K562 (cell line): ENCODE measurements at regions not wholly inside any gene's neighbourhood (a gene's known extent, or its start where the extent isn't known, plus 50 kb on each side); places are given as distances from the start of the nearest gene placed in this dataset.

Experiments used
- ATAC-seq: fragments of 200-7000 bp; cut with Tn5 transposase; 3 replicates; pipeline ENCODE4 v1.9.1; 2020; ENCODE audit warnings: moderate library complexity
- BruUV-seq: library from RNA; stranded (reverse); fragments of 400-500 nt; replicated peaks from 2 replicates; lab custom pipeline; 2021; lab: Mats Ljungman, UMichigan
- CTCF ChIA-PET: fragments of 300-600 bp; formaldehyde crosslinking; extraction: SDS; loops from one replicate; lab custom pipeline; 2021; ENCODE audit warnings: low intra/inter-chr PET ratio; lab: Yijun Ruan, JAX
- POLR2A ChIA-PET: fragments of 300-600, 350-650 bp; sonication (Branson Sonifier 250); formaldehyde crosslinking; extraction: SDS; loops from one replicate; lab custom pipeline; 2021; ENCODE audit warnings: antibody characterized with exemption, inconsistent platforms; lab: Yijun Ruan, JAX
- DNase-seq, 4 experiments: peaks; one replicate each; pipeline versions ENCODE4 v3.0.0 to v3.0.0-alpha.2; 2011 to 2018; ENCODE audit warnings: low spot score in 3 of 4, mixed read lengths in 3 of 4; ENCODE audit errors: extremely low read depth in 1 of 4
- FAIRE-seq: peaks from 2 replicates; lab custom pipeline; 2011; peaks lifted over from hg19 to GRCh38; lab: Jason Lieb, UNC
- H2AFZ ChIP-seq: 2 replicates; pipeline ENCODE4 v1.6.0; 2011; ENCODE audit warnings: low read depth, low read length, control low read depth, inconsistent platforms
- H3K27ac ChIP-seq: fragments of 200-600 bp; 3 replicates; pipeline ENCODE4 v1.8.0; 2011; ENCODE audit warnings: low read depth, mild to moderate bottlenecking, control low read depth, inconsistent platforms, low read length, moderate library complexity, mixed read lengths; ENCODE audit errors: extremely low read depth
- H3K27me3 ChIP-seq, 2 experiments: fragments of 300-600 bp in 1 of 2; 2 replicates in 1 of 2; 3 replicates in 1 of 2; pipeline versions ENCODE4 v1.6.0 to v1.8.0; 2011; ENCODE audit warnings: inconsistent platforms in 2 of 2, low read length in 2 of 2, mild to moderate bottlenecking in 1 of 2, mixed read lengths in 1 of 2, moderate library complexity in 1 of 2; ENCODE audit not compliant: control insufficient read depth in 2 of 2, insufficient read depth in 2 of 2
- H3K36me3 ChIP-seq: fragments of 300-600 bp; 3 replicates; pipeline ENCODE4 v1.8.0; 2011; ENCODE audit warnings: mild to moderate bottlenecking, low read length, inconsistent platforms; ENCODE audit not compliant: control insufficient read depth, insufficient read depth
- H3K4me1 ChIP-seq, 2 experiments: fragments of 200-600 bp in 1 of 2; replicated peaks in 1 of 2; 2 replicates in 1 of 2; 3 replicates in 1 of 2; pipeline versions ENCODE4 v1.5.1 to v1.8.0; 2011; ENCODE audit warnings: inconsistent platforms in 2 of 2, low read length in 2 of 2, mild to moderate bottlenecking in 1 of 2, mixed read lengths in 1 of 2, moderate library complexity in 1 of 2; ENCODE audit not compliant: control insufficient read depth in 2 of 2, insufficient read depth in 2 of 2
- H3K4me2 ChIP-seq: 2 replicates; pipeline ENCODE4 v1.6.1; 2011; ENCODE audit warnings: low read length, control low read depth, inconsistent platforms, mixed read lengths; ENCODE audit not compliant: insufficient read depth
- H3K4me3 ChIP-seq: fragments of 200-600 bp; sonication (generic), shearing (Covaris generic); 2 replicates; pipeline ENCODE4 v1.5.1; 2016; ENCODE audit warnings: control low read depth, inconsistent platforms
- H3K79me2 ChIP-seq: fragments of 200-600 bp; 3 replicates; pipeline ENCODE4 v1.8.0; 2011; ENCODE audit warnings: low read length, inconsistent platforms; ENCODE audit not compliant: control insufficient read depth, insufficient read depth
- H3K9ac ChIP-seq, 2 experiments: 2 replicates each; pipeline versions ENCODE4 v1.6.0 to v1.6.1; 2011; ENCODE audit warnings: low read depth in 2 of 2, low read length in 2 of 2, control low read depth in 1 of 2, inconsistent platforms in 1 of 2, mild to moderate bottlenecking in 1 of 2, mixed read lengths in 1 of 2; ENCODE audit not compliant: insufficient read depth in 1 of 2
- H3K9me1 ChIP-seq: one replicate; pipeline ENCODE4 v1.6.0; 2011; ENCODE audit warnings: inconsistent platforms, mild to moderate bottlenecking, low read length, moderate library complexity; ENCODE audit not compliant: control insufficient read depth, insufficient read depth
- H3K9me3 ChIP-seq: replicated peaks from 2 replicates; pipeline ENCODE4 v1.5.1; 2011; ENCODE audit warnings: low read depth, low read length, inconsistent platforms; ENCODE audit not compliant: control insufficient read depth, insufficient read depth
- H4K20me1 ChIP-seq: replicated peaks from 2 replicates; pipeline ENCODE4 v1.6.1; 2011; ENCODE audit warnings: low read length, inconsistent platforms, mixed read lengths; ENCODE audit not compliant: control insufficient read depth, insufficient read depth
- CREBBP ChIP-seq: IDR thresholded peaks from one replicate; pipeline ENCODE4 v1.6.1; 2012; ENCODE audit warnings: low read depth, mild to moderate bottlenecking, control low read depth, inconsistent platforms, low read length
- EP400 ChIP-seq: fragments of 450-650 bp; IDR thresholded peaks from 2 replicates; pipeline ENCODE4 v1.6.1; 2017; ENCODE audit warnings: antibody characterized with exemption, mild to moderate bottlenecking, moderate library complexity
- GTF2E2 ChIP-seq: fragments of 200-800 bp; sonication (Bioruptor generic); IDR thresholded peaks from 2 replicates; pipeline ENCODE4 v1.6.1; 2016; ENCODE audit warnings: missing genetic modification characterization, missing compliant biosample characterization
- NCOA1 ChIP-seq: fragments of 450-650 bp; IDR thresholded peaks from 2 replicates; pipeline ENCODE4 v1.6.1; 2016; ENCODE audit warnings: low read depth
- PHF8 ChIP-seq: fragments of 200-600 bp; sonication (generic); IDR thresholded peaks from 2 replicates; pipeline ENCODE4 v1.6.1; 2012; ENCODE audit warnings: mixed run types, mild to moderate bottlenecking, inconsistent platforms, low read length, moderate library complexity, borderline replicate concordance
- POLR2AphosphoS5 ChIP-seq: IDR thresholded peaks from 2 replicates; pipeline ENCODE4 v1.6.1; 2011; ENCODE audit warnings: mild to moderate bottlenecking, low read depth, low read length, moderate library complexity; ENCODE audit not compliant: control insufficient read depth, insufficient read depth
- SIN3A ChIP-seq, 2 experiments: fragments of 150-350 bp in 1 of 2; IDR thresholded peaks; 2 replicates each; pipeline ENCODE4 v1.6.1; 2011 to 2016; ENCODE audit warnings: borderline replicate concordance in 2 of 2, low read depth in 2 of 2, low read length in 2 of 2, mild to moderate bottlenecking in 2 of 2, moderate library complexity in 2 of 2; ENCODE audit not compliant: control insufficient read depth in 1 of 2
- SMARCA5 ChIP-seq: fragments of 450-650 bp; IDR thresholded peaks from 2 replicates; pipeline ENCODE4 v1.6.1; 2016
- SPI1 ChIP-seq: IDR thresholded peaks from 2 replicates; pipeline ENCODE4 v1.6.1; 2011; ENCODE audit warnings: low read depth, low read length, control low read depth, borderline replicate concordance
- ZNF124 ChIP-seq: sonication (generic); formaldehyde crosslinking; IDR thresholded peaks from 2 replicates; pipeline ENCODE4 v1.8.1; 2022; ENCODE audit warnings: missing genetic modification reagents
- ZNF778 ChIP-seq: fragments of 450-650 bp; formaldehyde crosslinking; IDR thresholded peaks from 2 replicates; pipeline ENCODE4 v1.4.0; 2020; ENCODE audit warnings: mild to moderate bottlenecking, moderate library complexity
- WGBS: fragments of 100-300 bp; shearing (Covaris generic); methylation state at CpG from one replicate; pipeline ENCODE4 v1.1.6; 2016; ENCODE audit warnings: low coverage, mixed read lengths; ENCODE audit not compliant: insufficient coverage; ENCODE audit errors: missing lambda C conversion rate; 5-methylcytosine and 5-hydroxymethylcytosine counted together
- in situ Hi-C: fragments of 300-500 bp; cut with MboI; formaldehyde crosslinking; loops from 4 replicates; pipeline ENCODE4 v1.15.0; 2018; ENCODE audit warnings: inconsistent platforms, mixed read lengths
- intact Hi-C: fragments of 100-400 bp; cut with micrococcal nuclease; formaldehyde crosslinking; loops from 2 replicates; pipeline ENCODE4 v1.14.2; 2022
- TF ChIP-seq, protein P1 (sequence below): fragments of 450-650 bp; IDR thresholded peaks from 2 replicates; pipeline ENCODE4 v1.6.1; 2017; ENCODE audit warnings: mild to moderate bottlenecking, moderate library complexity

DNA sequence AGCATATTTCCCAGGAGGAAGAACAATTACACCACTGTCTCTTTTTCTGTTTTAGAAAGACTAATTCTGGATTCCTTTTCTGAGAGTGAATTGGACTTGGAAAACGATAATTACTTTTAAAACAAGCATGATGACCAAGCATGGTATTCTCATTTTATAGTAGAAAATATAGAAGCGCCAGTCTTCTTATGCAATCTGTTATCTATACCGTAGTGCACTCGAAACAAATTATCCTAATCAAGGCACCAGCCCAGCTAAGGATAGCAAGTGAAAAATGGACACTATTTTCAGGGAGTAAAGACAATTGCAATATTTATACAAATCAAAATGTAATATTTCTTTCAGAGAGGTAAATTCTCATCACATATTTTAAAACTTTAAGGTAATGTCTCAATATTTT is 892.1 kb upstream of the POU3F3 start:
- intact Hi-C loops: no loop called here
- H3K9me1 ChIP-seq: no peaks in the 10 kb centered on the region
- no peak overlapping the region for H2AFZ ChIP-seq
- 0% methylated on average over 4 of the region's 4 CpGs for WGBS
- ChIA-PET POLR2A (no interaction called here), CTCF (no interaction called here)
- DNase-seq: no peak
- no peaks in the 10 kb centered on the region for H3K27me3 ChIP-seq
- no peak for ATAC-seq
- H3K79me2 ChIP-seq: no peaks in the 10 kb centered on the region
- no peak for FAIRE-seq
- H3K4me2 ChIP-seq: no peak overlapping the region
- in situ Hi-C loops: no loop called here
- H3K4me1 ChIP-seq: no peaks in the 10 kb centered on the region
- no peaks in the 10 kb centered on the region; the same call in 1 of the 2 replicates for H3K9me3 ChIP-seq
- no peak overlapping the region for H3K9ac ChIP-seq
- no peak overlapping the region for H3K27ac ChIP-seq
- H3K36me3 ChIP-seq: no peaks in the 10 kb centered on the region
- no peak for TF ChIP-seq PHF8
- TF ChIP-seq, protein P1, sequence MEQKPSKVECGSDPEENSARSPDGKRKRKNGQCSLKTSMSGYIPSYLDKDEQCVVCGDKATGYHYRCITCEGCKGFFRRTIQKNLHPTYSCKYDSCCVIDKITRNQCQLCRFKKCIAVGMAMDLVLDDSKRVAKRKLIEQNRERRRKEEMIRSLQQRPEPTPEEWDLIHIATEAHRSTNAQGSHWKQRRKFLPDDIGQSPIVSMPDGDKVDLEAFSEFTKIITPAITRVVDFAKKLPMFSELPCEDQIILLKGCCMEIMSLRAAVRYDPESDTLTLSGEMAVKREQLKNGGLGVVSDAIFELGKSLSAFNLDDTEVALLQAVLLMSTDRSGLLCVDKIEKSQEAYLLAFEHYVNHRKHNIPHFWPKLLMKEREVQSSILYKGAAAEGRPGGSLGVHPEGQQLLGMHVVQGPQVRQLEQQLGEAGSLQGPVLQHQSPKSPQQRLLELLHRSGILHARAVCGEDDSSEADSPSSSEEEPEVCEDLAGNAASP: no peak
- TF ChIP-seq NCOA1: no peak
- no peak for TF ChIP-seq GTF2E2 (tag)
- no peak for TF ChIP-seq ZNF124 (CRISPR knock-in tag)
- TF ChIP-seq SIN3A (IDR thresholded peaks at IDR 0.05; ENCODE audit: borderline replicate concordance in 2 of 2, control insufficient read depth in 1 of 2, low read depth in 2 of 2, low read length in 2 of 2): no peak
- no peak for TF ChIP-seq SPI1
- TF ChIP-seq SMARCA5: no peak
- no peak for TF ChIP-seq EP400
- TF ChIP-seq ZNF778 (CRISPR knock-in tag): no peak
- TF ChIP-seq POLR2AphosphoS5: no peak
- TF ChIP-seq CREBBP: no peak
- no peaks in the 10 kb centered on the region for H4K20me1 ChIP-seq
- H3K4me3 ChIP-seq: no peak overlapping the region
- no TSS peak for BruUV-seq
